Tibial nerve (tissue), 4 donors: ENCODE measurements at regions not wholly inside any gene's neighbourhood (a gene's known extent, or its start where the extent isn't known, plus 50 kb on each side); places are given as distances from the start of the nearest gene placed in this dataset.
A peak's percentile ranks its signal among the peaks of the same experiment; 100 is the strongest.

ENCODE experiments used
- DNase-seq, 2 donors: peaks; one replicate each; pipeline ENCODE4 v3.0.0-alpha.2; 2019; ENCODE audit warnings: low spot score in 2 of 2
- H3K27ac ChIP-seq, 4 donors: fragments of 200-600 bp; sonication (generic) in 3 of 4; one replicate each; pipeline ENCODE4 v1.5.1; 2017 to 2019; ENCODE audit warnings: mild to moderate bottlenecking in 1 of 4
- H3K27me3 ChIP-seq, 2 donors: fragments of 200-600 bp; sonication (generic) in 1 of 2; one replicate each; pipeline versions ENCODE4 v1.5.1 to v1.6.0; 2017 to 2019
- H3K36me3 ChIP-seq, 3 donors: fragments of 200-600 bp; sonication (generic); one replicate each; pipeline ENCODE4 v1.5.1; 2018 to 2019
- H3K4me1 ChIP-seq, 4 donors: fragments of 200-600 bp; sonication (generic) in 3 of 4; one replicate each; pipeline ENCODE4 v1.5.1; 2017 to 2019
- H3K4me3 ChIP-seq, 4 donors: fragments of 200-600 bp; sonication (generic) in 3 of 4; one replicate each; pipeline ENCODE4 v1.5.1; 2017 to 2019; ENCODE audit warnings: mild to moderate bottlenecking in 1 of 4, moderate library complexity in 1 of 4
- H3K9me3 ChIP-seq, 4 donors: fragments of 200-600 bp; sonication (generic) in 3 of 4; one replicate each; pipeline ENCODE4 v1.5.1; 2017 to 2019
- EP300 ChIP-seq, 2 donors: sonication (generic); formaldehyde crosslinking; IDR thresholded peaks; one replicate each; pipeline ENCODE4 v1.6.1; 2017; ENCODE audit warnings: antibody characterized with exemption in 2 of 2, mild to moderate bottlenecking in 1 of 2
- POLR2A ChIP-seq, 2 donors: fragments of 450-650 bp; IDR thresholded peaks; one replicate each; pipeline ENCODE4 v1.6.1; 2017; ENCODE audit warnings: antibody characterized with exemption in 2 of 2, mild to moderate bottlenecking in 2 of 2, moderate library complexity in 2 of 2
- WGBS, 2 donors: methylation state at CpG; one replicate each; pipeline ENCODE4 v1.1.5; 2018; 5-methylcytosine and 5-hydroxymethylcytosine counted together
- TF ChIP-seq, protein P1 (sequence below), 5 experiments: fragments of 200-600 bp in 3 of 5; fragments of 450-650 bp in 2 of 5; sonication (generic) in 3 of 5; IDR thresholded peaks; one replicate each; pipeline ENCODE4 v1.5.1; 2016 to 2019; ENCODE audit warnings: antibody characterized with exemption in 5 of 5, mild to moderate bottlenecking in 3 of 5, moderate library complexity in 2 of 5

DNA sequence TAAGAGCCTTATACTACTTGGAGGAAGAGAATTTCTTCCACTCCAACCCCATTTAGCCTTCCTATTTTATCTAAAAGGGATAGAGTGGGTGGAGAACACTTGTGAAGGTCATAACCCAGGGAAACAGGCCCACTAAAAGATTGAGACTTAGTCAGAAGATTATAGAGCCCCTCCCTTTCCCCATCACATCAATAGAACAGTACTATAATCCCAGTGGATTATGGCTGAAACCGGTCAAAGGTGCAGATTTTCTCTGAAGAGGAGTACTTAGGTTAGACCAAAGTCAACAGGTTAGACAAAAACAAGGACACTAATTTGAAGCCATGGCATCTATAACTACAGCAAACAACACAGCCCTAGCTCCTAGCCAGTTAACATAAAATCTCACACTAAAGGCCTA, 330.9 kb upstream of the NOX3 start:
- H3K36me3 ChIP-seq: no peaks in the 10 kb centered on the region
- peaks cover 0 to 7% (median 0%) of the 10 kb centered on the region in 4 donors for H3K4me1 ChIP-seq
- WGBS, 2 donors: 76 to 80% methylated on average over 1 of the region's 1 CpG
- TF ChIP-seq, protein P1, sequence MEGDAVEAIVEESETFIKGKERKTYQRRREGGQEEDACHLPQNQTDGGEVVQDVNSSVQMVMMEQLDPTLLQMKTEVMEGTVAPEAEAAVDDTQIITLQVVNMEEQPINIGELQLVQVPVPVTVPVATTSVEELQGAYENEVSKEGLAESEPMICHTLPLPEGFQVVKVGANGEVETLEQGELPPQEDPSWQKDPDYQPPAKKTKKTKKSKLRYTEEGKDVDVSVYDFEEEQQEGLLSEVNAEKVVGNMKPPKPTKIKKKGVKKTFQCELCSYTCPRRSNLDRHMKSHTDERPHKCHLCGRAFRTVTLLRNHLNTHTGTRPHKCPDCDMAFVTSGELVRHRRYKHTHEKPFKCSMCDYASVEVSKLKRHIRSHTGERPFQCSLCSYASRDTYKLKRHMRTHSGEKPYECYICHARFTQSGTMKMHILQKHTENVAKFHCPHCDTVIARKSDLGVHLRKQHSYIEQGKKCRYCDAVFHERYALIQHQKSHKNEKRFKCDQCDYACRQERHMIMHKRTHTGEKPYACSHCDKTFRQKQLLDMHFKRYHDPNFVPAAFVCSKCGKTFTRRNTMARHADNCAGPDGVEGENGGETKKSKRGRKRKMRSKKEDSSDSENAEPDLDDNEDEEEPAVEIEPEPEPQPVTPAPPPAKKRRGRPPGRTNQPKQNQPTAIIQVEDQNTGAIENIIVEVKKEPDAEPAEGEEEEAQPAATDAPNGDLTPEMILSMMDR (IDR thresholded peaks at IDR 0.05): no peak
- TF ChIP-seq EP300 (IDR thresholded peaks at IDR 0.05): no peak
- TF ChIP-seq POLR2A (IDR thresholded peaks at IDR 0.05): no peak
- no peak overlapping the region for H3K4me3 ChIP-seq
- H3K27ac ChIP-seq: no peak overlapping the region
- no peak for DNase-seq
- H3K9me3 ChIP-seq: no peaks in the 10 kb centered on the region
- H3K27me3 ChIP-seq: no peaks in the 10 kb centered on the region

DNA sequence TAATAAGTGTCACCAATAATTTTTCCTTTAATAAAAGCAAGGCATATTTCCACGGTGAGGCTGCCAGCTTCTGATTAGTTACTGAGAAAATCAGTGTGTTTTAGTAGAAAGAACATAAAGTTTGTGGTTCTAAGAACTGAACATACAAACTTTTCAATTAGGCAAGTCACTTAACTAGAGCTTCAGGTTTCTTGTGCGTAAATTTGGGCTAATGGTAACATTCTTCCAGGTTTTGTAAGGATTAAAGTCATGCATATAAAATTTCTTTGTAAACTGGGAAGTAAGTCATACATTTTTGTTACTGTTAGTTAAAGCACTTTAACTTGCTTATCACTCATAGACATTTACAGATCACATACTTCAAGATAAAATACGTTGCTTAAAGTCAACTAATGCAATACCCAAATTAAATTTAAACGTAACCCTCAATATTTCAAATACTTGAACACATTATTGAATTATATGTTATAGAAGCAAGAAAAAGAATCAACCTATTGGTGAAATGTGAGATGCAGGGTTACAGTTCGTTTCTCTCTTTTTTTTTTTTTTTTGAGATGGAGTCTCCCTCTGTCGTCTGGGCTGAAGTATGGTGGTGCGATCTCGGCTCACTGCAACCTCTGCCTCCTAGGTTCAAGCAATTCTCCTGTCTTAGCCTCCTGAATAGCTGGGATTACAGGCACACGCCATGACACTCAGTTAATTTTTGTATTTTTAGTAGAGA, 327.3 kb upstream of the NOX3 start:
- no peak overlapping the region for H3K4me3 ChIP-seq
- peak overlapping the region in 1 of 4 donors; percentile 56 for H3K27ac ChIP-seq
- no peaks in the 10 kb centered on the region for H3K36me3 ChIP-seq
- WGBS, 2 donors: 71 to 73% methylated on average over 9 of the region's 9 CpGs
- no peaks in the 10 kb centered on the region for H3K27me3 ChIP-seq
- no peaks in the 10 kb centered on the region for H3K9me3 ChIP-seq
- peaks cover 0 to 7% (median 0%) of the 10 kb centered on the region in 4 donors for H3K4me1 ChIP-seq
- TF ChIP-seq POLR2A (IDR thresholded peaks at IDR 0.05): no peak
- TF ChIP-seq, protein P1 (IDR thresholded peaks at IDR 0.05): no peak
- no peak for DNase-seq

DNA sequence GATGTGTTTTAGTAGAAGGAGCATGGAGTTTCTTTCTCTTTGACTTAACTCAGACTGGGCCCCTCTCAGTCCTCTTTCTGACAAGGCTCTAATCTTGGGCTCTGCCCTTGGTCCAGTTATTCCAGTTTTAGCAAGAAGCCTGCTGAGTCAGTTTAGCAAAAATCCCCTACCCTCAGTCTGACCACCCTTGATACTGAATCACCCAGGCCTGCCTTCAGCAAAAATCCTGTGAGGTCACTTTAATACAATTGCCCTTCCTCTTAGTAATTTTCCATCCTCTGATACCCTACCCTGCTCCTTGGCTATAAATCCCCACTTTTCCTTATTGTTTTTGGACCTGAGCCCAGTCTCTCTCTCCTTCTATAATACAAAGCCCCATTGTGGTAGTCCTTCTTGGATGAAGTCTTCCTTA, 326.7 kb upstream of the NOX3 start:
- Histone ChIP-seq H3K36me3 (no peaks in the 10 kb centered on the region), H3K27ac (peak overlapping the region in 2 of 4 donors; percentile 8 to 56), H3K27me3 (no peaks in the 10 kb centered on the region), H3K4me3 (no peak overlapping the region), H3K9me3 (no peaks in the 10 kb centered on the region), H3K4me1 (peaks cover 0 to 7% (median 0%) of the 10 kb centered on the region in 4 donors)
- no peak for DNase-seq
- no peak for TF ChIP-seq POLR2A (IDR thresholded peaks at IDR 0.05)
- TF ChIP-seq, protein P1 (IDR thresholded peaks at IDR 0.05): no peak
- TF ChIP-seq EP300 (IDR thresholded peaks at IDR 0.05): no peak

DNA sequence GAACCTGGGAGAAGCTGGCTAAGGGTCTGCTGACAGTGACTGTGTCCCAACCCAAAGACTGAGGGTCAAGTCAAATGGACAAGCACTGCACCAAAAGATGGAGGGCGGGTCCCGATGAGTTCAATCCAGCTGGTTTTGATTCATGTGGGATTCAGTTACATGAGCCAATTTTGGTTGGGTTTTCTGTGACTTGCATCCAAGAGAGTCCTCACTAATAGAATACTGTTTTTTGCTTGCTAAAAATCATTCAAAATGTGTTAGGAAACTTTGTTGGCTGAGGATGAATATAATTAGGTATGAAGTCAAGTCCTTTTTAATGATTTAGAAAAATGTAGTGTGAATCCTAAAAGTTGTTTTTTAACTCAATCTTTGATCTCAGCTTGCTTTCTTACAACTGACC, 323.8 kb upstream of the NOX3 start:
- no peak for DNase-seq
- TF ChIP-seq EP300 (IDR thresholded peaks at IDR 0.05) (no peak), POLR2A (IDR thresholded peaks at IDR 0.05) (no peak)
- TF ChIP-seq, protein P1 (IDR thresholded peaks at IDR 0.05): no peak
- no peaks in the 10 kb centered on the region for H3K9me3 ChIP-seq
- peaks cover 0 to 7% (median 0%) of the 10 kb centered on the region in 4 donors for H3K4me1 ChIP-seq
- H3K4me3 ChIP-seq: no peak overlapping the region
- peak overlapping the region in 1 of 4 donors; percentile 32 for H3K27ac ChIP-seq
- WGBS, 2 donors: 56 to 61% methylated on average over 2 of the region's 2 CpGs
- no peaks in the 10 kb centered on the region for H3K27me3 ChIP-seq
- no peaks in the 10 kb centered on the region for H3K36me3 ChIP-seq

DNA sequence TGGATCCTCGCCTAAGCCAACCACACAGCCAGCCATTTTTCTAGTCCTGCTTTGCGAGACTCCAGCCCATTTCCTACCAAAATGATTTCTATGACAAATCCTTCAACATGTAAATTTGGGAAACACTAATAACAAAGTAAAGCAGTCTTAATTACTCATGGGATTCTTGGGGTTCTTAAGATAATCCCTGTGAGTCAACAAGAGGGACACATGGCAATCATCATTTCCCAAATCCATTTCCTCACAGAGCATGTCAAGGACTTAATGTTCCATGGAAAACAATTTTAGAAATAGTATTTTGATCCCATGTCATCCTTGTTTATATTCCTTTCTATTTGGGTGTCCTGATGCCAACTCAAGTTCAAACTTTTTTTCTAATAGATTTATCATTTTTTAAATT, 322.7 kb upstream of the NOX3 start:
- H3K27ac ChIP-seq: peak overlapping the region in 1 of 4 donors; percentile 32
- 94% methylated on average over 2 of the region's 2 CpGs for WGBS, 2 donors
- H3K27me3 ChIP-seq: no peaks in the 10 kb centered on the region
- no peak for DNase-seq
- H3K4me3 ChIP-seq: no peak overlapping the region
- H3K9me3 ChIP-seq: no peaks in the 10 kb centered on the region
- H3K4me1 ChIP-seq: peaks cover 0 to 7% (median 0%) of the 10 kb centered on the region in 4 donors
- TF ChIP-seq EP300 (IDR thresholded peaks at IDR 0.05) (peak in 1 of 2 donors; percentile 69), POLR2A (IDR thresholded peaks at IDR 0.05) (no peak)
- TF ChIP-seq, protein P1 (IDR thresholded peaks at IDR 0.05): no peak
- H3K36me3 ChIP-seq: no peaks in the 10 kb centered on the region
